CD4-positive, alpha-beta T cell treated with Interleukin-15 for 4 hours (primary cell): ENCODE measurements at regions not wholly inside any gene's neighbourhood (a gene's known extent, or its start where the extent isn't known, plus 50 kb on each side); places are given as distances from the start of the nearest gene placed in this dataset.
"Not testable (repeated sequence)": the region's sequence is repeated elsewhere in the genome, so short reads cannot be mapped to it uniquely, and the experiment has no call there.

Source experiments
- DNase-seq: peaks from one replicate; pipeline ENCODE4 v3.0.0-alpha.2; 2020; ENCODE audit warnings: low spot score

DNA sequence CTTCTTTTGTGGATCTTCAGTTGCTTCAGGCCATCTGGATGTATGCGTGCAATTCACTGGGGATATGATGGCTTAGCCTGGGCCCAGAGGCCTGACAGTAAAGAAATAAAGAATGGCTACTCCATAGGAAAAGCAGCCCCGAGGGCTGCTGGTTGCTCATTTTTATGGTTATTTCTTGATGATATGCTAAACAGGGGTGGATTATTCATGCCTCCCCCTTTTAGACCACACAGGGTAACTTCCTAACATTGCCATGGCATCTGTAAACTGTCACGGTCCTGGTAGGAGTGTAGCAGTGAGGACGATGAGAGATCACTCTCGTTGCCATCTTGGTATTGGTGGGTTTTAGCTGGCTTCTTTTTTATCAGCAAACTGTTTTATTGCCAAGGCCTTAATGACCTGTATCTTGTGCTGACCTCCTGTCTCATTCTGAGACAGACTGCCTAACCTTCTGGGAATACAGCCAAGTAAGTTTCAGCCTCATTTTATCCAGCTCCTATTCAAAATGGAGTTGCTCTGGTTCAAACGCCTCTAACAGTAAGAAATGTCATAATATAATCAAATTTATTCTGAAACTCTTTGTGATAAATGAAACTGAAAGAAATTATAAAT, 60.5 kb downstream of the DSEL start:
- no peak for DNase-seq

GRCh38 chr18:67453901-67454300, 62.6 kb downstream of the DSEL start:
- no peak for DNase-seq

DNA sequence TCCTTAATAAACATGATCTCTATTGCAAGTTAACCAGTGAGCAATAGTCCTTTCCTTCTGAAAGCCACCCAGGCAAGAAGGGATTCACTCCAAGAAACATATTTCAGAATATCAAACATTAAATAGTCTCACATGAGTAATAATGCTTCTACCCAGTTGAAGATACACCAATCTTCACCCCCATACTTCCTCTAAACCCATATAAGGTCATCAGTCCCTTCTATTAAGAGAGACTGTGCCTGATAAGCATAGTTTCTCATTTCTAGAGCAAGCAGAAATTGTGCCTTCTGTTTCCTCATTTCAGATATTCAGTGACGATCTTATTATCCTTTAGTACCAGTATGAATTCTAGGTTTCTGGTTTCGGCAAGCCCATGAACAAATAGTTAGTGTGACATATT, 64.6 kb downstream of the DSEL start:
- no peak for DNase-seq

DNA sequence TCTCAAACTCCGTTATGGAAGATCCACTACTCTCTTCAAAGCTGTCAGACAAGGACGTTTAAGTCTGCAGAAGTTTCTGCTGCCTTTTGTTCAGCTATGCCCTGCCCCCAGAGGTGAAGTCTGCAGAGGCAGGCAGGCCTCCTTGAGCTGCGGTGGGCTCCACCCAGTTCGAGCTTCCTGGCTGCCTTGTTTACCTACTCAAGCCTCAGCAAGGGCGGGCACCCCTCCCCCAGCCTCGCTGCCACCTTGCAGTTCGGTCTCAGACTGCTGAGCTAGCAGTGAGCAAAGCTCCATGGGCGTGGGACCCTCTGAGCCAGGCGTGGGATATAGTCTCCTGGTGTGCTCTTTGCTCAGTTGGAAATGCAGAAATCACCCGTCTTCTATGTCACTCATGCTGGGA, 65.4 kb downstream of the DSEL start:
- DNase-seq = peak; percentile 12

- no peak for DNase-seq
These were observed 82.5 kb downstream of the DSEL start for GRCh38 chr18:67433971-67434370.

DNA sequence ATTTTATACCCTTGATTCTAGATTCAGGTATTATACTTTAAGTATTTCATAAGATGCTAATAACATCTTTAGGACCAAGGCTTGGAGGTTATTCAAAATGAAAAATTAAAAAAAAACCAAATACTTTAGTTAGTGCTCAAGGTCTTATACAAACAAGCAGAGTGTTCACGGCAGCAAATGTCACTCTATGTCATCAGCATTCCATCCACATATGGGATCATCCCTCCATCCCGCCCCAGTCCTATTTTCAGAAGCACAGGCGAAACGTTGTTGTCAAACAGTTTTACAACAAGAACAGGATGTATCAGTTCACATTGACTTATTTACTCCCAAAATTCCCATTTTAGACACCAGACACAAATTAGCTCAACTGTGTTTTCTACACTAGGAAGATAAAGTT, 83.7 kb downstream of the DSEL start:
- DNase-seq = no peak

DNA sequence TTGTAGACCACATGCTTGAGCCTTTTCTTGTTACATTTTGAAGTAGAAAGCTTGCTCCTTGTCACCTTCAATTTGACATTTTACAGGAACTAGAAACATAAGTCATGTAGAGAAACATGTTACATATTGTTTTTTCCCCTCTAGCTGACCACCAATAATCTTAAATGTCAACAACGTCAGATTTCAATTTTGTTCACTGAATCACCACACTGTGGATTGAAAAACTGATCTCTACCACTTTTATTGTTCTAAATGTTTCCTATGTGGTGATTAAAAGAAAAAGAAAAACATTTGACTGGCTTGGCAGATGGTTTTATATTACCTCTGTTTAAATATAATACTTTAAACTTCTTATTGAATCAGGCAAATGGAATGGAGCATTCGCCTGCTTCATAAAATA, 87.7 kb downstream of the DSEL start:
- DNase-seq = no peak

- DNase-seq = no peak
These were observed 88.4 kb downstream of the DSEL start for GRCh38 chr18:67428158-67428557.

DNA sequence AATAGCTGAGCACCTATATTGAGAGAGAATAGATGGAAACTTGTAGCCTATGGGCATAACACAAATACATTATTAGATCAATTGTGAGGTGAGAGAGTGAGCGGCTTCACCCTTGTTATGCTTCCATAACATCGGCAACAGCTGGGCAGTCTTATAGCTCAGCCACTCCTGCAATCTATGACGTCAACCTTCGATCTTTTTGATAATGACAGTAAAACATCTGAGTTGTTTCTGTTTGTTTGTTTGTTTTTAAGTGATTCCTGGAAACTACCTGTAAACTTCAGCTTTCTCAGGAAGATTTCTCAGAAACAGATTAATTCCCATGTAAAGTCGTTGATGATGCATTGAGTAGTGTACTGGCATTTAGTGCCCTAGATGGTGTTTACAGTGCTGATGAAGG, 90.0 kb downstream of the DSEL start:
- no peak for DNase-seq

DNA sequence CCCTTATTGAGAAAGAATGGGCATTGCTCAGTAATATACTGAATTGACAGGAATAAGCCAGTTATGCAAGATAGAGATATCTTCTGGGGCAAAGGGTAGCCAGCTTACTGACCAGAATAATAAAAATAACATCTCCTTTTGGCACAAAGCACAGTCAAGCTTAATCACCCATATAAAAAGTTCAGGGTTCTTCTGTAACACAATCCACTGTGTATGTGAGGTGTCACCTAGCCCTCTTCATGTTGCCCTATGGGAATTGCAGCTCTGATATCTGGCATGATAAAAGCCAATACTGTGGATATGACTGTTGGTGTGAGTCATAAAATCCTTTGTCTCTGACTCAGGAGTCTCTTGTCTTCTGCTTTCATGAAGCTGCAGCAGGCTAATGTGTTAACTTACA, 90.8 kb downstream of the DSEL start:
- DNase-seq = no peak

- DNase-seq = no peak
These were observed 94.9 kb downstream of the DSEL start for GRCh38 chr18:67421651-67422050.

- DNase-seq = peak; percentile 42
These were observed 98.5 kb downstream of the DSEL start for GRCh38 chr18:67417864-67418523.

GRCh38 chr18:67411116-67411515, 105.4 kb downstream of the DSEL start:
- DNase-seq = no peak

DNA sequence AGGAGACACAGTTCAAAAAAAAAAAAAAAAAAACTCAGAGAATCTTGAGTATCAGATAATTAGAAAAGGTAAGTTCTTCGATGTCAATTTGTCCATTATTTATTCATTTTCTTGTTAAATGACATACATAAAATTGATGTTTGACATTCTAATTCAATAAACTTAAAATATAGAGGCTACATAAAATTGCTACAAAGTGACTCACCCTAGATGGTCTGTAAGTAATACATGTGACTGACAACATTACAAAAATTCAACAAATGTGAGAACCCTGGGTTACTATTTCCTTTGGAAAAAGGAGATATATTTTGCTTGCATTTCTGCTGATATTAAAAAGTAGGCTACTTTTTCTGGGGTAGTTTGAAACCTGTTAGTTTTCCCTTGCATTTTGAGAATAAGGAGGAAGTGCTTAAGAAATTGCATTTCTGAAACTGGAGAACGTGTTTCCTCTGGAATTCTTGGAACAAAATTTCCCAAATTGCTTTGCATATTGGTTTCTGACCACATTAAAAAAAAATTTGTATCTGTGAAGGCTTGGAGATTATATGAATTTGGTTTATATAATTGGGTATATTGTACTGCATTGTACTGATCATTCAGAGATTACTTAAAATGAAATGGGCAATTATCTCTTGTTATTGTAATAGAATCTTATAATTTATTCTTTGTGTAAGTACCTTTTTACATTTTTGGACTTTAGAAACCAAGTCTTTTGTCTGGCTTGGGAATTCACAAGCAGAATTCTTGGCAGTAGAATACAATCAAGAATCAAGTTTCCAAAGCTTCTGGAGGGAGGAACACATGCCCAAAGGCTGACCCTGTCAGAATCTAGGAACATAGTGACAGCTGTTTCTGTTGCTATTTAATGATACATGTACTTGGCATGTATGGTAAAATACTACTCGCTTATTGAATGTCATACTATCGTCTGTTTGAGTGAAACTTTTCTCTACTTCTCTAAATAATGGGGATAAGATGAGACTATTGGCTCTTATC, 106.1 kb downstream of the DSEL start:
- DNase-seq = no peak

DNA sequence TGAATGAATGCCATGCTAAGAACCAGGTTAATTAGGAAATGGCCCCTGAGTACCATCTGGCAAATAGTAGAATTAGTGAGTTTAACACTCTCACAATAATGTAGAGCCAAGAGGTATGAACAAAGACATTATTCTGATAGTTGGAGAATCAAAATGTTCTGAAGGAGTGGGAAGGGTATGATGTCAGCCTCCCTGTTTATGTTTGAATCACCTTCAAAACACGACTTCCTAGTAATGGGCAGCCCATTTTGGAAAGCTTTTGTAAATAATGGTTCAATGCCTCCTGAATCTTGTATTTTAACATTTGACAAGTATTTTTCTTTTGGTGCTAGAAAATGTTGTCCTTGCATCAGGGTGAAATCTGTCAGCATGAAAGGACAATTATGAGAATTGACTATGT, 108.3 kb downstream of the DSEL start:
- no peak for DNase-seq

DNA sequence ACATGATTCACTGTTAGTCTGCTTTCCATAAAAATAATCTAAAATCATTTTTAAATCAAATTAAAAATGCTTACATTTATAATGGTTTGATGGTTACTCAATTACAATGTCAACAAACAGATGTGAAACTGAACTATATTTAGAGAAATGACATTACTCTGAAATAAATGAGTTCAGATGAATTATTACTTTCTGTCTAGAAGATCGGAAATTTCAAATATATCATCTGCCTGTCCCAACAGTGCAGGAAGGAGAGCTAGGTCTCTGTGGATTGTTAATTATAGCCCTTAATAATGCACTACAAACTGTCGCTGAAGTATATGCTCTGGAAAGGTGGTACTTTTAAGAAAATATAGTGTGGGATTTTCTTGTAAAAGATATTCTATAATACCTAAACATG, 109.8 kb downstream of the DSEL start:
- no peak for DNase-seq

- no peak for DNase-seq
These were observed 114.0 kb downstream of the DSEL start for GRCh38 chr18:67402543-67402942.

GRCh38 chr18:67400502-67401117, 115.9 kb downstream of the DSEL start:
- no peak for DNase-seq

GRCh38 chr18:67386032-67386431, 130.5 kb downstream of the DSEL start:
- DNase-seq = no peak

- DNase-seq = no peak
These were observed 131.1 kb downstream of the DSEL start for GRCh38 chr18:67385455-67385854.

- DNase-seq = not testable (repeated sequence)
These were observed 132.5 kb downstream of the DSEL start for GRCh38 chr18:67384057-67384456.

- no peak for DNase-seq
These were observed 134.8 kb downstream of the DSEL start for GRCh38 chr18:67381608-67382150.
